ENCODE measurements at regions not wholly inside any gene's neighbourhood (a gene's known extent, or its start where the extent isn't known, plus 50 kb on each side); places are given as distances from the start of the nearest gene placed in this dataset.

DNA sequence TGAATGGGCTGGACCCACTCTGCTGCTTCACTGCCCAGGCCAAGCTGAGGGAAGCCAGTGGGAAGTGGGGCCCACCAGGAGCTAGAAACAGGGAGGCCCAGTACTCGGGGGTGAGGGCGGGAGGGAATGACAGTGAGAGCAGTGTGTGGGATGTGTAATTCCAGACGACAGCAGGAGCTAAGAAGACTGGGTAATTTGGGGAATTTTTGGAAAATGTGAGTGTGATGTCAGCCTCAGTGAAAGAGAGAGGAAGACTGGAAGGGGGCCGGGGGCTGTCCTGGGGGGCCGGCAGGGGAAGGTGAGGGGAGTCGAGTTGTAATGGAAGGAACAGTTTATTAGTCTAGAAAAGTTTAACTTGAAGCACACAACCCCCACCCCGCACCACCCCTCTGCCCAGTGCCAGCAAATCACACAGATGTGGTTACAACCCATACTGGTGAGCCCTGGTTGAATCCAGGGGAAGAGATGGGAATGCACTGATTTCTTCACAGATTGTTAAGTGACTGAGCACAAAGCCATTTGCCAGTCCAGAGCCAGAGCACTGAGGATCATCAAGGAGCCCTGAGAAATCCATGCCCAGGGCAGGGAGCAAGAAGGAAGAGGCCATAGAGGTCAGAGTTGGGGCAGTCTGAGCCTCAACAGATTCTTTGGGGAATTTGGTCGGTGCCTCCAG, 76.7 kb upstream of the PKDCC start:
- no peak for DNase-seq

DNA sequence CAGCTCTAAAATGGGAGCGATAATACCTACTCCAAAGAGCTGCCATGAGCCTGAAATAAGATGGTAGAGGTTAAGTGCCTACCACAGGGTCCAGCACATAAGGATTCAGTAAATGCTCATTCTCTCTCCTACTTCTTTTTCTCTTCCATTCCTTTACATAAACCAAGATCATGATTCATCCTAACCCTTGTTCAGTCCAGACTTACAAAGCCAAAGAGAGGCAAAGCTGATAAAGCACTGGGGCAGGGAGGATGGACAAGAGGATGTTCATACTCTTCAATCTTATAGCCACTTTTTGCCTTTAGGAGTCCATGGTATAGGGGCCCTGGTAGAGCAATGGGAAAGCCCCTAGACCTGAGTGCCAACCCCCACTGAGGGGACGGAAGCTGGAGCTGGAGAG, 75.6 kb upstream of the PKDCC start:
- DNase-seq = no peak

- no peak for DNase-seq
Measured at GRCh38 chr2:41972819-41973218, 75.0 kb upstream of the PKDCC start.

DNA sequence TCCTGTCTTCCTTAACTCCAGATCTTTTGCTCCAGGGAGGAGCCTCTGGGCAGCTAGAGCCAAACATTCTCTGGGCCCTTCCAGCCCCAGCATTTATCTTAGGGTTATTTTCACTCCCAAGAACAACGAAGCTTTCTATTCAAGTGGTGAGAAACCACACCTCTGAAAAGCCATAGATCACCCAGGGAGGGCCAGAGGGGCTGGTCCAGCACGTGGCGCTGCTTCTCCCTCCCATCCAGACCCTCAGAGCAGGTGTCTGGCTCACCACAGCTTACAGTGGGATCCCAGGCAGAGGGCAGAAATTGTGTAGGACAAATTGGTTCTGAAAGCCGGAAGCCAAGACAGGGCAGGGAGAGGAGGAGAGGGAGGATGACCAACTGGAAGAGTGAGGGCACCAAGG, 74.0 kb upstream of the PKDCC start:
- DNase-seq = no peak

DNA sequence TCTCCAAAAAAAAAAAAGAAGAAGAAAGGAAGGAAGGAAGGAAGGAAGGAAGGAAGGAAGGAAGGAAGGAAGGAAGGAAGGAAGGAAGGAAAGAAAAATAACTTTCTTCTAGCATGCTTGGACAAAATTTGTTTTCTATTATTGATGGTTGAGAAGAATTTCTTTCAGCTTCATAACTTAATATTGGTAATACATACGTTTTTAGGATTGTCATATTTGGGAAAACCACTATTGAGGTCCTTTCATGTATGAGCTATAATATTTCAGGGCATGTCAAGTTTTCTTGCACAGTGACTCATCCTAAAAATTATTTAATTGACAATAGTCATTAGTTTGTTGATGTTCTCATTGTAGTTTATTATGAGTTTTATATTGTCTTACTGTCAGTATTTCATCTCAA, 66.4 kb upstream of the PKDCC start:
- DNase-seq = no peak

- DNase-seq = no peak
Measured at GRCh38 chr2:41985573-41986095, 62.2 kb upstream of the PKDCC start.

DNA sequence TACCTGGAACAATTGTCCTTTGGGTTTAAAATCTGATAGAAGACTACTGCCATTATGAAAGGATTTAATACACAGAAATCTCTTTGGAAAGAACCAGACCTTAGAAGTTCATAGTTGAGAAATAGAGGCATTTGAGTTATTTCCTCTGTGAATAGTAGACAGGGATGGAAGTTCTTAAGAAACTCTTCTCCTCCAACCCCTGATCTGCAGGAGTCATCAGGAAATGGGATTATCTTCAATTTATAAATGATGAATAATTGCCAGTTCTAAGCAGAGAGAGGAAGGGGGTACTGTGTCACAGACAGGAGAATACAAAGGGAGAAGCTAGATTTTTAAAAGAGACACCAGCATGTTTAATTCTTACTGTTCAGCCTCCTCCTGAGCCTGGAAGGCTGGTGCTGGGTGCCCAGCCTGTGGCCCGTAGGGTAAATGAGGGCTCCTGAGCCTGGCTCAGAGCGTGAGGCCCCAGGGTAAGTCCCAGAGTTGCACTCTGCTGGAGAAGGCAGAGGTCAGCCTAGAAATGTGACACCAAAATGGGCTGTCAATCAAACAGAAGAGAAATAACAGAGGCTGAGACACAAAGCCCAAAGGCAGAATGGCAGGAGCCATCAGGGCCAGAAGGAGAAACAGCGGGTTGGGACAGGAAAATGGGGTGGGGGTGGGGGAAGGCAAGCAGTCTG, 58.2 kb upstream of the PKDCC start:
- DNase-seq = no peak

- DNase-seq = no peak
Measured at GRCh38 chr2:41990245-41990644, 57.6 kb upstream of the PKDCC start.

- no peak for DNase-seq
Measured at GRCh38 chr2:41990688-41991087, 57.1 kb upstream of the PKDCC start.

- DNase-seq = no peak
Measured at GRCh38 chr2:41992056-41992642, 55.7 kb upstream of the PKDCC start.

- DNase-seq = no peak
Measured at GRCh38 chr2:41992671-41993434, 55.0 kb upstream of the PKDCC start.

DNA sequence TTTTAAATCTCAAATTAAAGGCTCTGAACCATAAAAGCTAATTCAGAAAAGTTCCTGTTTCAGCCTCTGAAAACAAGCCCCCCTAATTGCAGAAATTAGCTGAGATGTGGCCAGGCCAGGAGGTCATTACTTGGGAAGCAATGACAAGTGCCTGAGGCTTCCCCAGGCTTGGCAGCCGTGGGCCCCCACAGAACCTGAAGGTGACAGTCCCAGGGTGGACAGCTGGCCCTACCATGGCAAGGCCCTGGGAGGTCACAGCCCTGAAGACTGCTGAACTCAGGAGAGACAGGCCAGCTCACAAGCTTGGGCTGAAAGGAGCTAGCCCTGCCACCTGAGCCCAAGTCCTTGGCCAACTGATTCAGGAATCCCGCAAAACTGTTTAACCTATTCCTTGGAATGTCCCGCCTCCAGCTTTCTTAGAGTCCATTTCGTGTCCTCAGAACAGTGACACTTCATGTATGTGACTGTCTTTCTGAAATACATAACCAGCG, 54.3 kb upstream of the PKDCC start:
- DNase-seq = no peak

- DNase-seq = no peak
Measured at GRCh38 chr2:41994233-41994637, 53.6 kb upstream of the PKDCC start.

DNA sequence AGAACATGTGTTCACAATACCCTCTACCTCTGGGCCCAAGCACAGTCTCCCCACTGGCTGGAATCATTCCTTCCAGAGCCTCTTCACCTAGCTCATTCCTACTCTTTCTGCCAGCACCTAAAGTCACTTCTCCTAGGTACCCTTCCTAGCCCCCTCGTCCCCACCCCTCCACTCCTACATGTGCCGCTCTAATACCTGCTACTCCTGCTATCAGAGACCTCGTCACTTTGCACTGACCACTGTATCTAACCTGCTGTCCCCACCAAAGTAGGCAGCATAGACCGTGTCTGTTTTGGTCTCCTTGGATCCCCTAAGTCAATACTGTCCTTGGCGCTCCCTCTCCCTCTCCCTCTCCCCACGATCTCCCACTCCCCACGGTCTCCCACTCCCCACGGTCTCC, 53.2 kb upstream of the PKDCC start:
- DNase-seq = no peak

DNA sequence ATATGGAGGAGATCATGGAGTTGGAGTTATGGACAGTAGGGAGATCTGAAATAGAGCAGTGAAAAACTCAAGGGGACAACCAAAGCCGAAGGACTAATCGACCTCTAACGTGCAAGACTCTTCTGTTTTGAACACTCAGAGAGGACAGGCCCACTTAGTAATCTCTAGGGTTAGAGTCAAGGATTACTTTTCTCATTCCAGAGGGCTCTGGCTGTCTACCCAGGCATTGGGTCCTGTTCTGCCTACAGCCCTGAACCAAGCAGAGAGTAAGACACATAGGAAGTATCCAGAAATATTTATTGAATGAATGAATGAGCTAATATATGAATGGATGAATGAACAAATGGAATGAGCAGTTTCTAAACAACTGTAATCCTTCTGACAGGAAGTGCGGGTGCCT, 50.3 kb upstream of the PKDCC start:
- DNase-seq = no peak
